Fibroblast of lung (primary cell): ENCODE measurements at regions not wholly inside any gene's neighbourhood (a gene's known extent, or its start where the extent isn't known, plus 50 kb on each side); places are given as distances from the start of the nearest gene placed in this dataset.

Source experiments
- DNase-seq, 2 donors: peaks; one replicate each; pipeline versions ENCODE4 v3.0.0 to v3.0.0-alpha.2; 2010; ENCODE audit warnings: low read depth in 2 of 2
- H2AFZ ChIP-seq: 2 replicates; pipeline ENCODE4 v1.5.1; 2012; ENCODE audit warnings: low read length, control low read depth, inconsistent platforms
- H3K27ac ChIP-seq: 2 replicates; pipeline ENCODE4 v1.5.1; 2011; ENCODE audit warnings: low read length, control low read depth; ENCODE audit not compliant: insufficient read depth
- H3K27me3 ChIP-seq: 2 replicates; pipeline ENCODE4 v1.5.1; 2011; ENCODE audit warnings: mild to moderate bottlenecking, low read length; ENCODE audit not compliant: control insufficient read depth, insufficient read depth
- H3K36me3 ChIP-seq: 2 replicates; pipeline ENCODE4 v1.5.1; 2011; ENCODE audit warnings: low read length; ENCODE audit not compliant: control insufficient read depth, insufficient read depth
- H3K4me1 ChIP-seq: 2 replicates; pipeline ENCODE4 v1.5.1; 2011; ENCODE audit warnings: low read length; ENCODE audit not compliant: control insufficient read depth, insufficient read depth; ENCODE audit errors: extremely low read depth
- H3K4me2 ChIP-seq: 2 replicates; pipeline ENCODE4 v1.5.1; 2011; ENCODE audit warnings: low read length, control low read depth; ENCODE audit not compliant: insufficient read depth; ENCODE audit errors: extremely low read depth
- H3K4me3 ChIP-seq, 4 experiments: fragments of 200-600 bp in 1 of 4; sonication (generic) in 1 of 4; replicated peaks in 1 of 4; 2 replicates each; pipeline ENCODE4 v1.5.1; 2011 to 2016; ENCODE audit warnings: low read length in 4 of 4, low read depth in 3 of 4, mild to moderate bottlenecking in 3 of 4, control low read depth in 2 of 4, inconsistent platforms in 1 of 4, mixed read lengths in 1 of 4; ENCODE audit not compliant: insufficient read depth in 1 of 4; ENCODE audit errors: control extremely low read depth in 1 of 4
- H3K79me2 ChIP-seq: 2 replicates; pipeline ENCODE4 v1.5.1; 2012; ENCODE audit warnings: mild to moderate bottlenecking, low read length, inconsistent platforms; ENCODE audit not compliant: control insufficient read depth, insufficient read depth
- H3K9ac ChIP-seq: 2 replicates; pipeline ENCODE4 v1.5.1; 2011; ENCODE audit warnings: mild to moderate bottlenecking, low read length, control low read depth; ENCODE audit not compliant: insufficient read depth
- H3K9me3 ChIP-seq: 2 replicates; pipeline ENCODE4 v1.5.1; 2012; ENCODE audit warnings: low read depth, low read length; ENCODE audit not compliant: control insufficient read depth, insufficient read depth
- H4K20me1 ChIP-seq: 2 replicates; pipeline ENCODE4 v1.5.1; 2011; ENCODE audit warnings: low read length; ENCODE audit not compliant: control insufficient read depth, insufficient read depth; ENCODE audit errors: extremely low read depth
- CTCF ChIP-seq, 2 donors: IDR thresholded peaks in 1 of 2; conservative IDR thresholded peaks in 1 of 2; 1 replicate in 1 of 2; 2 replicates in 1 of 2; pipeline ENCODE4 v1.5.1; 2011 to 2012; ENCODE audit warnings: low read length in 2 of 2, control low read depth in 1 of 2, inconsistent platforms in 1 of 2, low read depth in 1 of 2, mild to moderate bottlenecking in 1 of 2
- EZH2 ChIP-seq: IDR thresholded peaks from 2 replicates; pipeline ENCODE4 v1.5.1; 2012; ENCODE audit warnings: low read length, control low read depth, mild to moderate bottlenecking; ENCODE audit errors: missing control alignments

DNA sequence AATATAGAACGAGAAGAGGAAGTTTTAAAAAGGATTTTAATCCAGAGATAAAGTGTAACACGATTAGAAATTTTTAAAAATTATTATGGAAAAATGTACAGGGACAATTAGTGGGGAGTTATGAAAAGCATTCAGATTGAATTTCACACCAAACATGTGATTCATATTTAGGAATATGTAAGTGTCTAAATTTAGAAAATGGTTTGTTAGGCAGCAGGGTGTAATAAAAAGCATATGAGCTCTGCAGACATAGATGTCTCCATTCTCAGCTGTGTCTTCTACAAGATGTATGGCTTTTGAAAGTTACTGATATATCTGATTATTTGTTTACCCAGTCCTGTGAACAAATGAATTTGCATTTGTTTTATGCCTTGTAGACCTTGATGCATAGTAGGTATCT, 638.9 kb upstream of the AGA start:
- no peaks in the 10 kb centered on the region for H3K27me3 ChIP-seq
- no peaks in the 10 kb centered on the region for H3K79me2 ChIP-seq
- no peak overlapping the region for H3K27ac ChIP-seq
- no peak overlapping the region for H3K4me3 ChIP-seq
- DNase-seq = no peak
- H3K9me3 ChIP-seq = no peaks in the 10 kb centered on the region
- H3K4me2 ChIP-seq = no peak overlapping the region
- no peaks in the 10 kb centered on the region for H3K36me3 ChIP-seq
- no peak overlapping the region for H3K9ac ChIP-seq
- H2AFZ ChIP-seq = no peak overlapping the region
- no peaks in the 10 kb centered on the region for H3K4me1 ChIP-seq
- TF ChIP-seq CTCF (conservative IDR thresholded peaks at IDR 0.05 in 1 of 2, IDR thresholded peaks at IDR 0.05 in 1 of 2; ENCODE audit: low read depth in 1 of 2, low read length in 2 of 2) (no peak), EZH2 (no peak)
- H4K20me1 ChIP-seq = no peaks in the 10 kb centered on the region

DNA sequence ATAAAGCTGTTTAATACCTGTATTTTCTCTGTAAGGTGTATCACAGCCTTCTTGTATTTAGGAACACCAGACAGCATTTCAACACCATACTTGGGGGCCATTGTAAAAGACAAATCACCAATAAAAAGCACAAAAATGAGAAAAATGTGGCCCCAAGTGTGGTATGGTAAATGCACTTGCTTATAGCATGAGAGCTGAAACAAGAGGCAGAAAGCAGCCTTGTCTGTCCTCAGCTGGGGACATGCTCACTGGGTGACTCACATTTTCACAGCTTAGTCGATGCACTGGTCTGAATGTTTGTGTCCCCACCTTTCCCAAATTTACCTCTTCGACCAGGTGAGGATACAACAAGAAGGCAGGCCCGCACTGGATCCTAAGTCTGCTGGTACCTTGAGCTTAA, 639.7 kb upstream of the AGA start:
- H3K79me2 ChIP-seq = no peaks in the 10 kb centered on the region
- no peaks in the 10 kb centered on the region for H4K20me1 ChIP-seq
- TF ChIP-seq CTCF (conservative IDR thresholded peaks at IDR 0.05 in 1 of 2, IDR thresholded peaks at IDR 0.05 in 1 of 2; ENCODE audit: low read depth in 1 of 2, low read length in 2 of 2) = no peak
- no peak for TF ChIP-seq EZH2
- H3K27me3 ChIP-seq = no peaks in the 10 kb centered on the region
- H3K4me1 ChIP-seq = no peaks in the 10 kb centered on the region
- H3K9me3 ChIP-seq = no peaks in the 10 kb centered on the region
- H3K27ac ChIP-seq = no peak overlapping the region
- H3K4me3 ChIP-seq = no peak overlapping the region
- no peak for DNase-seq
- no peak overlapping the region for H3K4me2 ChIP-seq
- H3K9ac ChIP-seq = no peak overlapping the region
- no peak overlapping the region for H2AFZ ChIP-seq
- no peaks in the 10 kb centered on the region for H3K36me3 ChIP-seq

GRCh38 chr4:178082906-178083305, 640.7 kb upstream of the AGA start:
- no peak overlapping the region for H3K9ac ChIP-seq
- no peaks in the 10 kb centered on the region for H3K79me2 ChIP-seq
- no peaks in the 10 kb centered on the region for H4K20me1 ChIP-seq
- H3K9me3 ChIP-seq = no peaks in the 10 kb centered on the region
- TF ChIP-seq CTCF (conservative IDR thresholded peaks at IDR 0.05 in 1 of 2, IDR thresholded peaks at IDR 0.05 in 1 of 2; ENCODE audit: low read depth in 1 of 2, low read length in 2 of 2) = no peak
- TF ChIP-seq EZH2 = no peak
- H3K4me1 ChIP-seq = no peaks in the 10 kb centered on the region
- DNase-seq = no peak
- no peaks in the 10 kb centered on the region for H3K36me3 ChIP-seq
- H2AFZ ChIP-seq = no peak overlapping the region
- no peak overlapping the region for H3K27ac ChIP-seq
- no peak overlapping the region for H3K4me3 ChIP-seq
- H3K27me3 ChIP-seq = no peaks in the 10 kb centered on the region
- no peak overlapping the region for H3K4me2 ChIP-seq
